ENCODE measurements at regions not wholly inside any gene's neighbourhood (a gene's known extent, or its start where the extent isn't known, plus 50 kb on each side); places are given as distances from the start of the nearest gene placed in this dataset.

DNA sequence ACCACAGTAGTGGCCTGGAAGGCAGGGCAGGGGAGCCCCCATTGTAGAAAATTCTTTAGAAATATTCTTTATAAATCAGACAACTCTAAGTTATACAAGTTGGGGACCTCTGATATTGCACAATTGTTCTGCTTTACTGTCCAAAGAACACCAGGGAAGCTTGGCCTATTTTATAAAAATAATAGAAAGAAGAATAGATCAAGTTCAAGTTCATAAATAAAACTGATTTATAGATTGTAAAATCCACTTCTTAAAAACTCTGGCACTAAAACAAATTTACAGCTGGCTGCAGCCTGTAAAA lies 55.0 kb upstream of the GALNT2 start:
- H3K4me3 Mint-ChIP-seq = no peak overlapping the region
- no peaks in the 10 kb centered on the region for H3K4me1 Mint-ChIP-seq (ENCODE audit: low read depth)
- ChIA-PET CTCF (no interaction called here), POLR2A (no interaction called here)
- peaks cover 1% of the 10 kb centered on the region for H3K27me3 Mint-ChIP-seq
- intact Hi-C loops (cut with micrococcal nuclease) = no loop called here
- H3K9me3 Mint-ChIP-seq = no peaks in the 10 kb centered on the region
- no peaks in the 10 kb centered on the region for H3K36me3 Mint-ChIP-seq (ENCODE audit: low read depth)
- no peak for ATAC-seq
- H3K27ac Mint-ChIP-seq = no peak overlapping the region
- TF ChIP-seq, protein P1, sequence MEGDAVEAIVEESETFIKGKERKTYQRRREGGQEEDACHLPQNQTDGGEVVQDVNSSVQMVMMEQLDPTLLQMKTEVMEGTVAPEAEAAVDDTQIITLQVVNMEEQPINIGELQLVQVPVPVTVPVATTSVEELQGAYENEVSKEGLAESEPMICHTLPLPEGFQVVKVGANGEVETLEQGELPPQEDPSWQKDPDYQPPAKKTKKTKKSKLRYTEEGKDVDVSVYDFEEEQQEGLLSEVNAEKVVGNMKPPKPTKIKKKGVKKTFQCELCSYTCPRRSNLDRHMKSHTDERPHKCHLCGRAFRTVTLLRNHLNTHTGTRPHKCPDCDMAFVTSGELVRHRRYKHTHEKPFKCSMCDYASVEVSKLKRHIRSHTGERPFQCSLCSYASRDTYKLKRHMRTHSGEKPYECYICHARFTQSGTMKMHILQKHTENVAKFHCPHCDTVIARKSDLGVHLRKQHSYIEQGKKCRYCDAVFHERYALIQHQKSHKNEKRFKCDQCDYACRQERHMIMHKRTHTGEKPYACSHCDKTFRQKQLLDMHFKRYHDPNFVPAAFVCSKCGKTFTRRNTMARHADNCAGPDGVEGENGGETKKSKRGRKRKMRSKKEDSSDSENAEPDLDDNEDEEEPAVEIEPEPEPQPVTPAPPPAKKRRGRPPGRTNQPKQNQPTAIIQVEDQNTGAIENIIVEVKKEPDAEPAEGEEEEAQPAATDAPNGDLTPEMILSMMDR (IDR thresholded peaks at IDR 0.05) = no peak
- no peak for DNase-seq

DNA sequence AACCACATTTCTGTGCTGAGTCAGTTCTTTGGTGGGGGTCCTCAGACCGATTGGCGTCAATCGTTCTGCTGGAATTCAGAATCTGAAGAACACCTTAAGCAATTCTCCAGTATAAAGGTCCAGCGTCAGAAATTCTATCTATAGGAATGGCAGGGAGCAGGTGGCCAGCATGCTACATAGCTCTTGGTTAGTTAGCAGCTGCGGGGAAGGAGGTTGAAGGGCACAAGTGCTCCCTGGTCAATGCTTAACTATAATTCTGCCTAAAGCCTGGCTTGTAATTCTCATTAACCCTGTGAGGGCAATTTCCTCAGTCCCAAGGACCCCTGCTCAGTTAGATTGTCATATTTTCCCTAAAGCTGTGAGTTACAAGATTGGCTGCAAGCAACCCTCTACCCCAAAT lies 54.3 kb upstream of the GALNT2 start:
- no peaks in the 10 kb centered on the region for H3K9me3 Mint-ChIP-seq
- ATAC-seq (no peak), DNase-seq (no peak)
- TF ChIP-seq, protein P1 (IDR thresholded peaks at IDR 0.05) = no peak
- ChIA-PET POLR2A (no interaction called here), CTCF (interaction anchor here (1.2 kb wide), 1 partner anchor 155 kb away, joined by 4 read pairs; no protein-coding TSS in a partner anchor)
- peaks cover 1% of the 10 kb centered on the region for H3K27me3 Mint-ChIP-seq
- no peak overlapping the region for H3K27ac Mint-ChIP-seq
- H3K36me3 Mint-ChIP-seq (ENCODE audit: low read depth) = no peaks in the 10 kb centered on the region
- H3K4me3 Mint-ChIP-seq = no peak overlapping the region
- H3K4me1 Mint-ChIP-seq (ENCODE audit: low read depth) = no peaks in the 10 kb centered on the region
- intact Hi-C loops (cut with micrococcal nuclease) = no loop called here

DNA sequence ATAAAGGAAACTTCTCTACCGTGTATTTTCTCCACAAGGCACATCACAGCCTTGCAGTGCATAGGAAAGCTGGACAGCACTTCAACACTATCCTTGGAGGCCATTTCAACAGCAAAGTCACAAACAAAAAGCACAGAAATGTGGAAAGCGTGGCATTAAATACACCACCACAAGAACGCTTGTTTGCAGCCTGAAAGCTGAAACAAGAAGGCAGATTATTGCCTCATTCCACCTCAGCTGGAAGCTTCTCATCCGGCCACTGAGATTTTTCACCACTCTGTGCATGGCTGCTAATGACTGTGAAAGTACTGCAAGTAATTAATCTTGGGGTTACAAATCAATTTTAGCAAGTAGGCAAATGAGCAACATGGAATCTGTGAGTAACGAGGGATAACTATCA lies 50.9 kb upstream of the GALNT2 start:
- Mint-ChIP-seq H3K9me3 (no peaks in the 10 kb centered on the region), H3K4me3 (no peak overlapping the region), H3K27ac (no peak overlapping the region), H3K27me3 (peaks cover 1% of the 10 kb centered on the region), H3K36me3 (ENCODE audit: low read depth) (no peaks in the 10 kb centered on the region), H3K4me1 (ENCODE audit: low read depth) (no peaks in the 10 kb centered on the region)
- intact Hi-C loops (cut with micrococcal nuclease) = no loop called here
- ChIA-PET POLR2A (interaction anchor here (1.2 kb wide), 1 partner anchor 21 kb away, joined by 3 read pairs; no protein-coding TSS in a partner anchor), CTCF (no interaction called here)
- DNase-seq (no peak), ATAC-seq (no peak)
- TF ChIP-seq, protein P1 (IDR thresholded peaks at IDR 0.05) = no peak

Data from activated CD8-positive, alpha-beta T cell treated with anti-CD3 and anti-CD28 coated beads for 36 hours (primary cell).